Hepatocyte (in vitro differentiated cells): ENCODE measurements at regions not wholly inside any gene's neighbourhood (a gene's known extent, or its start where the extent isn't known, plus 50 kb on each side); places are given as distances from the start of the nearest gene placed in this dataset.

Experiments
- CTCF ChIP-seq: fragments of 200-600 bp; sonication (generic); IDR thresholded peaks from 2 replicates; pipeline ENCODE4 v1.5.1; 2016; ENCODE audit warnings: antibody characterized with exemption, mild to moderate bottlenecking; ENCODE audit not compliant: poor library complexity
- EZH2 ChIP-seq: fragments of 200-600 bp; sonication (generic); IDR thresholded peaks from 2 replicates; pipeline ENCODE4 v1.6.1; 2016; ENCODE audit warnings: antibody characterized with exemption, mild to moderate bottlenecking, borderline replicate concordance
- EZH2phosphoT487 ChIP-seq: fragments of 200-600 bp; sonication (generic); IDR thresholded peaks from one replicate; pipeline ENCODE4 v1.6.1; 2018; ENCODE audit warnings: antibody characterized with exemption, mild to moderate bottlenecking, low read depth, moderate library complexity; ENCODE audit not compliant: unreplicated experiment, severe bottlenecking

- TF ChIP-seq CTCF: no peak
- TF ChIP-seq EZH2: no peak
- no peak for TF ChIP-seq EZH2phosphoT487
These were observed 109.2 kb downstream of the ASB7 start for GRCh38 chr15:100711516-100712021.
